Progenitor cell of endocrine pancreas (in vitro differentiated cells): ENCODE measurements at regions not wholly inside any gene's neighbourhood (a gene's known extent, or its start where the extent isn't known, plus 50 kb on each side); places are given as distances from the start of the nearest gene placed in this dataset.

ENCODE experiments used
- DNase-seq: peaks from one replicate; pipeline ENCODE4 v3.0.0; 2021; ENCODE audit warnings: low spot score; ENCODE audit not compliant: unreplicated experiment
- H3K27ac Mint-ChIP-seq: 2 replicates; pipeline ENCODE4 v1.8.0; 2021; ENCODE audit warnings: mild to moderate bottlenecking, moderate library complexity, mixed read lengths
- H3K27me3 Mint-ChIP-seq: 2 replicates; pipeline ENCODE4 v1.8.0; 2021; ENCODE audit warnings: mixed read lengths
- H3K36me3 Mint-ChIP-seq: 2 replicates; pipeline ENCODE4 v1.8.0; 2022; ENCODE audit warnings: mixed read lengths; ENCODE audit not compliant: insufficient read depth
- H3K4me1 Mint-ChIP-seq: 2 replicates; pipeline ENCODE4 v1.8.0; 2021; ENCODE audit warnings: low read depth, mixed read lengths
- H3K4me3 Mint-ChIP-seq: 2 replicates; pipeline ENCODE4 v1.8.0; 2021; ENCODE audit warnings: low read depth, mild to moderate bottlenecking, moderate library complexity, mixed read lengths
- H3K9me3 Mint-ChIP-seq: 2 replicates; pipeline ENCODE4 v1.8.0; 2021; ENCODE audit warnings: low read depth, mixed read lengths
- CTCF ChIP-seq: fragments of 200-600 bp; sonication (generic); IDR thresholded peaks from one replicate; pipeline ENCODE4 v1.5.0; 2021; ENCODE audit warnings: antibody characterized with exemption, mild to moderate bottlenecking; ENCODE audit not compliant: unreplicated experiment

GRCh38 chr20:58583586-58583985, 67.5 kb upstream of the STX16 start:
- H3K4me3 Mint-ChIP-seq, result no peak overlapping the region
- peaks cover 26% of the 10 kb centered on the region for H3K27me3 Mint-ChIP-seq
- TF ChIP-seq CTCF, result no peak
- H3K27ac Mint-ChIP-seq, result no peak overlapping the region
- H3K9me3 Mint-ChIP-seq, result no peaks in the 10 kb centered on the region
- H3K4me1 Mint-ChIP-seq, result no peaks in the 10 kb centered on the region
- DNase-seq, result no peak
- no peaks in the 10 kb centered on the region for H3K36me3 Mint-ChIP-seq

GRCh38 chr20:58583176-58583575, 67.9 kb upstream of the STX16 start:
- H3K4me3 Mint-ChIP-seq, result no peak overlapping the region
- H3K4me1 Mint-ChIP-seq, result no peaks in the 10 kb centered on the region
- H3K9me3 Mint-ChIP-seq, result no peaks in the 10 kb centered on the region
- no peaks in the 10 kb centered on the region for H3K36me3 Mint-ChIP-seq
- TF ChIP-seq CTCF, result no peak
- H3K27me3 Mint-ChIP-seq, result peaks cover 28% of the 10 kb centered on the region
- H3K27ac Mint-ChIP-seq, result no peak overlapping the region
- no peak for DNase-seq

- H3K36me3 Mint-ChIP-seq, result no peaks in the 10 kb centered on the region
- H3K9me3 Mint-ChIP-seq, result no peaks in the 10 kb centered on the region
- DNase-seq, result no peak
- H3K4me1 Mint-ChIP-seq, result no peaks in the 10 kb centered on the region
- TF ChIP-seq CTCF, result no peak
- no peak overlapping the region for H3K4me3 Mint-ChIP-seq
- no peak overlapping the region for H3K27ac Mint-ChIP-seq
- peaks cover 32% of the 10 kb centered on the region for H3K27me3 Mint-ChIP-seq
Observed at GRCh38 chr20:58580474-58580835, 65.3 kb upstream of the APCDD1L start.

- no peaks in the 10 kb centered on the region for H3K9me3 Mint-ChIP-seq
- H3K36me3 Mint-ChIP-seq, result no peaks in the 10 kb centered on the region
- no peak for DNase-seq
- H3K27ac Mint-ChIP-seq, result no peak overlapping the region
- no peak overlapping the region for H3K4me3 Mint-ChIP-seq
- no peaks in the 10 kb centered on the region for H3K4me1 Mint-ChIP-seq
- no peak for TF ChIP-seq CTCF
- peaks cover 30% of the 10 kb centered on the region for H3K27me3 Mint-ChIP-seq
Observed at GRCh38 chr20:58579819-58580473, 64.7 kb upstream of the APCDD1L start.

- Mint-ChIP-seq H3K27me3 (peaks cover 27% of the 10 kb centered on the region), H3K4me1 (no peaks in the 10 kb centered on the region), H3K27ac (no peak overlapping the region), H3K4me3 (no peak overlapping the region), H3K9me3 (no peaks in the 10 kb centered on the region), H3K36me3 (no peaks in the 10 kb centered on the region)
- TF ChIP-seq CTCF, result no peak
- DNase-seq, result no peak
Observed at GRCh38 chr20:58579069-58579818, 64.0 kb upstream of the APCDD1L start.
